Natural killer cell (primary cell): ENCODE measurements at regions not wholly inside any gene's neighbourhood (a gene's known extent, or its start where the extent isn't known, plus 50 kb on each side); places are given as distances from the start of the nearest gene placed in this dataset.

ENCODE experiments used
- ATAC-seq, 3 donors: fragments of 150-1000 bp in 2 of 3; fragments of 200-7000 bp in 1 of 3; cut with Tn5 transposase; 1 replicate in 1 of 3; 2 replicates in 2 of 3; pipeline ENCODE4 v1.10.0; 2021; ENCODE audit warnings: mild to moderate bottlenecking in 2 of 3, moderate library complexity in 2 of 3
- DNase-seq, 2 donors: peaks; one replicate each; pipeline versions ENCODE4 v3.0.0 to v3.0.0-alpha.2; 2013 to 2021; ENCODE audit warnings: mixed read lengths in 1 of 2
- H3K27ac ChIP-seq: one replicate; pipeline ENCODE4 v1.5.1; 2013; ENCODE audit warnings: mild to moderate bottlenecking, low read length
- H3K27me3 ChIP-seq: one replicate; pipeline ENCODE4 v1.6.1; 2013; ENCODE audit warnings: low read length; ENCODE audit not compliant: control insufficient read depth, insufficient read depth
- H3K36me3 ChIP-seq: one replicate; pipeline ENCODE4 v1.6.1; 2013; ENCODE audit warnings: low read length; ENCODE audit not compliant: control insufficient read depth, insufficient read depth
- H3K4me1 ChIP-seq: one replicate; pipeline ENCODE4 v1.6.1; 2013; ENCODE audit warnings: low read length; ENCODE audit not compliant: control insufficient read depth, insufficient read depth
- H3K4me3 ChIP-seq: one replicate; pipeline ENCODE4 v1.5.1; 2013; ENCODE audit warnings: low read length
- H3K9me3 ChIP-seq: one replicate; pipeline ENCODE4 v1.6.1; 2013; ENCODE audit warnings: low read length; ENCODE audit not compliant: control insufficient read depth, insufficient read depth
- H3K27ac Mint-ChIP-seq, 2 donors: one replicate each; pipeline ENCODE4 v1.8.0; 2022; ENCODE audit warnings: mild to moderate bottlenecking in 2 of 2, mixed read lengths in 2 of 2, moderate library complexity in 1 of 2
- H3K27me3 Mint-ChIP-seq, 2 donors: one replicate each; pipeline ENCODE4 v1.8.0; 2022; ENCODE audit warnings: low read depth in 2 of 2, mixed read lengths in 2 of 2
- H3K36me3 Mint-ChIP-seq: one replicate; pipeline ENCODE4 v1.8.0; 2022; ENCODE audit warnings: mixed read lengths
- H3K4me1 Mint-ChIP-seq, 2 donors: one replicate each; pipeline ENCODE4 v1.8.0; 2022; ENCODE audit warnings: mixed read lengths in 2 of 2
- H3K4me3 Mint-ChIP-seq: one replicate; pipeline ENCODE4 v1.8.0; 2022; ENCODE audit warnings: mild to moderate bottlenecking, moderate library complexity, mixed read lengths
- H3K9me3 Mint-ChIP-seq, 2 donors: one replicate each; pipeline ENCODE4 v1.8.0; 2022; ENCODE audit warnings: mixed read lengths in 2 of 2
- WGBS: methylation state at CpG from one replicate; pipeline ENCODE4 v1.1.7; 2013; ENCODE audit warnings: missing lambda C conversion rate; ENCODE audit not compliant: insufficient coverage; 5-methylcytosine and 5-hydroxymethylcytosine counted together
- intact Hi-C: fragments of 100-400 bp; cut with micrococcal nuclease; formaldehyde crosslinking; loops from one replicate; pipeline ENCODE4 v1.14.2; 2022
- TF ChIP-seq, protein P1 (sequence below): fragments of 200-600 bp; IDR thresholded peaks from one replicate; pipeline ENCODE4 v1.8.0; 2022; ENCODE audit warnings: antibody characterized with exemption

DNA sequence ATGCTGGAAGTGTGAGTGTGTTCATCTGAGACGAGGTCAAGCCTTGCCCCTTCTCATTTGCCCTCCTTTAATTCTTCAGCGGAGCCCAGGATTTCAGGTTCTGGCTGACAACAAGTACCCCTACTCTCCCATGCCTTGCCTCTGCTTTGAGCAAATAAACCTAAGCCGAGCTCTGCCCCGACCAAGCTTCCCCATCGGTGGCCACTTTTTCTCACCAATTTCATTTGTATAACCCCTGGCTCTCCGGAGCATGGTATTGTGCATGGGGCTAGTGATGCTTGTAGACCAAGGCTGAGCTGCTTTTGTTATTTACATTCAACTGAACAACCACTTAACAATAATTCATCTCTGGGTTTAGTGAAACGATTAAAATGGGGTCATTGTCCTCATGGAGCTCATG, 100.2 kb upstream of the RAB3GAP2 start:
- Histone ChIP-seq H3K36me3 (no peaks in the 10 kb centered on the region), H3K4me3 (no peak overlapping the region), H3K9me3 (no peaks in the 10 kb centered on the region), H3K27me3 (no peaks in the 10 kb centered on the region), H3K4me1 (no peaks in the 10 kb centered on the region), H3K27ac (no peak overlapping the region)
- Mint-ChIP-seq H3K27ac (no peak overlapping the region), H3K27me3 (peaks cover 0 to 27% of the 10 kb centered on the region in 2 donors), H3K4me3 (no peak overlapping the region), H3K4me1 (no peaks in the 10 kb centered on the region), H3K36me3 (no peaks in the 10 kb centered on the region), H3K9me3 (no peaks in the 10 kb centered on the region)
- WGBS = 77% methylated on average over 7 of the region's 7 CpGs
- ATAC-seq = no peak
- TF ChIP-seq, protein P1, sequence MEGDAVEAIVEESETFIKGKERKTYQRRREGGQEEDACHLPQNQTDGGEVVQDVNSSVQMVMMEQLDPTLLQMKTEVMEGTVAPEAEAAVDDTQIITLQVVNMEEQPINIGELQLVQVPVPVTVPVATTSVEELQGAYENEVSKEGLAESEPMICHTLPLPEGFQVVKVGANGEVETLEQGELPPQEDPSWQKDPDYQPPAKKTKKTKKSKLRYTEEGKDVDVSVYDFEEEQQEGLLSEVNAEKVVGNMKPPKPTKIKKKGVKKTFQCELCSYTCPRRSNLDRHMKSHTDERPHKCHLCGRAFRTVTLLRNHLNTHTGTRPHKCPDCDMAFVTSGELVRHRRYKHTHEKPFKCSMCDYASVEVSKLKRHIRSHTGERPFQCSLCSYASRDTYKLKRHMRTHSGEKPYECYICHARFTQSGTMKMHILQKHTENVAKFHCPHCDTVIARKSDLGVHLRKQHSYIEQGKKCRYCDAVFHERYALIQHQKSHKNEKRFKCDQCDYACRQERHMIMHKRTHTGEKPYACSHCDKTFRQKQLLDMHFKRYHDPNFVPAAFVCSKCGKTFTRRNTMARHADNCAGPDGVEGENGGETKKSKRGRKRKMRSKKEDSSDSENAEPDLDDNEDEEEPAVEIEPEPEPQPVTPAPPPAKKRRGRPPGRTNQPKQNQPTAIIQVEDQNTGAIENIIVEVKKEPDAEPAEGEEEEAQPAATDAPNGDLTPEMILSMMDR = no peak
- DNase-seq = no peak
- intact Hi-C loops = no loop called here

DNA sequence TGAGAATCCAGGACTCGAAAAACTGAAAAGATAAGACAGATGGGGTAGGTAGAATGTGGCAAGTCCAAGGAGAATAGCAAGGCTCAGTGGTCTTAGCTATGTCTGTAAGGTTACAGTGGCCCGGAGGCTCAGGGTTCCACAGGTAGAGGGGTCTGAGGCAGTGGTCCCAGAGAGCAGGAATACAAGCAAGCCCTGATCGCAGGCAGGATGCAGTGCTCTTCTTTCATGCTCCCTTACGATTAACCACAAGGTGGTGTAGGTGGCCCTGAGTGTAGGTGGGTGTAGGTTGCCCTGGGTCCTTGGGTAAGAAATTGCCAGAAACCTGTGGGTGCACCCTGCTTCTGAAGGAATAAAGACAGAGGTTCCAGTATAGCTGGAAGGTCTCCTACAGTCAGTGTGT, 99.1 kb upstream of the RAB3GAP2 start:
- ATAC-seq (no peak), DNase-seq (no peak)
- H3K4me1 ChIP-seq = no peaks in the 10 kb centered on the region
- no peak overlapping the region for H3K4me3 Mint-ChIP-seq
- WGBS = 78% methylated on average over 4 of the region's 4 CpGs
- peaks cover 0 to 27% of the 10 kb centered on the region in 2 donors for H3K27me3 Mint-ChIP-seq
- no peaks in the 10 kb centered on the region for H3K9me3 Mint-ChIP-seq
- no peaks in the 10 kb centered on the region for H3K36me3 ChIP-seq
- H3K27ac Mint-ChIP-seq = no peak overlapping the region
- TF ChIP-seq, protein P1 = no peak
- H3K4me3 ChIP-seq = no peak overlapping the region
- H3K36me3 Mint-ChIP-seq = no peaks in the 10 kb centered on the region
- no peaks in the 10 kb centered on the region for H3K27me3 ChIP-seq
- H3K9me3 ChIP-seq = no peaks in the 10 kb centered on the region
- no peaks in the 10 kb centered on the region for H3K4me1 Mint-ChIP-seq
- H3K27ac ChIP-seq = no peak overlapping the region
- intact Hi-C loops = no loop called here

DNA sequence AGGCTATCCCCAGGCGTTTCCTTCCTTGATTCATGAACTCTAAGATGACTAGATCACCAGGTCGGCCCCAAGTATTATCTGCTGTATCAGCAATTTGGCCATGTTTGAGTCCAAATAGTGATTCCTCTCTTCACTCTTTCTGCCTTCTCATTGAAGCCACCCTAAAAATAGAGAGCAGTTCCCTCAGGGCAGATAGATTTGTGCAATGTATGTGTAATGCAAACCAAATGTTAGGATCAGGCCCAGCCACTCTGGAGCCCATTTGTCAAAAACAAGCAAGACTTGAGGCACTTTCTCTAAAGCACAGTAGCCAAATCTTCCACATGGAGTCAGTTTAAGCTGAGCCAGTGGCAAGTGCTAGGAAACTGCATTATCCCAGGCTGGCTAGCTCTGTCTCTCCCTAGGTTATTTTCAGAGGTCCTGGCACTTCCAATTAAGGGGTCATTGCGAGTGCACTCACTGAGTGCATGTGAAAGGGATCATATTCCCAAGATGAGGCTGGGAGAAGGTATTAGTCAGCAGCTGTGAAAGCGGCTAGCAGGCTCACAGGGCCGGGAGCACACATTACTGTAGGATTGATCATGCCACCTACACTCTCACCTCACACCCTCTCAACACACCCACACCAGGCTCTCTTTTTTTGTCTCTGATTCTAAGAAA, 97.9 kb upstream of the RAB3GAP2 start:
- Histone ChIP-seq H3K27ac (no peak overlapping the region), H3K4me3 (no peak overlapping the region), H3K27me3 (no peaks in the 10 kb centered on the region), H3K36me3 (no peaks in the 10 kb centered on the region), H3K4me1 (no peaks in the 10 kb centered on the region), H3K9me3 (no peaks in the 10 kb centered on the region)
- WGBS = 68% methylated on average over 5 of the region's 5 CpGs
- H3K9me3 Mint-ChIP-seq = no peaks in the 10 kb centered on the region
- TF ChIP-seq, protein P1 = no peak
- ATAC-seq = no peak
- no peaks in the 10 kb centered on the region for H3K36me3 Mint-ChIP-seq
- no peaks in the 10 kb centered on the region for H3K4me1 Mint-ChIP-seq
- DNase-seq = no peak
- H3K27ac Mint-ChIP-seq = no peak overlapping the region
- intact Hi-C loops = no loop called here
- H3K4me3 Mint-ChIP-seq = no peak overlapping the region
- H3K27me3 Mint-ChIP-seq = peaks cover 5 to 27% of the 10 kb centered on the region in 2 donors

DNA sequence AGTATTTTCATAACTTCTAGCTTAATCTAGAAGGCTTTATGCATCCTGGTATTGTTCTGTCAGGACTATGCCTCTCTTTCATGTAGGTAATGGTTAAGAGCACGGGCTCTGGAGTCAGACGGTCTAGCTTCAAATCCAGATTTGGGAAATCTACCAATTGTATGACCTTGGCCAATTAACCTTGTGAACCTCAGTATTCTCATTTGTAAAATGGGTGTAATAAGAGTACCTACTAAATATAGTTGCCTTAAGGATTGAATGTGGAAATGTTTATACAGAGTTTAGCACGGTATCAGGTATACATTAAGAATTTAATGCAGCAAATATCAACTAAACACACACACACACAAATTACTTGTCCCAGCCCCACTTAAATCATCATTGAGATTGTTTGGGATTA, 97.3 kb upstream of the RAB3GAP2 start:
- intact Hi-C loops = no loop called here
- Histone ChIP-seq H3K27ac (no peak overlapping the region), H3K9me3 (no peaks in the 10 kb centered on the region), H3K4me1 (no peaks in the 10 kb centered on the region), H3K4me3 (no peak overlapping the region), H3K27me3 (no peaks in the 10 kb centered on the region), H3K36me3 (no peaks in the 10 kb centered on the region)
- Mint-ChIP-seq H3K27me3 (peaks cover 5 to 27% of the 10 kb centered on the region in 2 donors), H3K4me1 (no peaks in the 10 kb centered on the region), H3K27ac (no peak overlapping the region), H3K4me3 (no peak overlapping the region), H3K36me3 (no peaks in the 10 kb centered on the region), H3K9me3 (no peaks in the 10 kb centered on the region)
- DNase-seq = no peak
- no peak for ATAC-seq
- WGBS = 38% methylated on average over 2 of the region's 3 CpGs
- TF ChIP-seq, protein P1 = no peak
